Suppressor macrophage treated with lipopolysaccharide for 1 hour (primary cell): ENCODE measurements at regions not wholly inside any gene's neighbourhood (a gene's known extent, or its start where the extent isn't known, plus 50 kb on each side); places are given as distances from the start of the nearest gene placed in this dataset.
"Not testable (repeated sequence)": the region's sequence is repeated elsewhere in the genome, so short reads cannot be mapped to it uniquely, and the experiment has no call there.

Source experiments
- DNase-seq, 3 donors: peaks; one replicate each; pipeline ENCODE4 v3.0.0-alpha.2; 2020 to 2022

GRCh38 chr6:77173472-77174074, 289.7 kb downstream of the HTR1B start:
- no peak for DNase-seq

- no peak for DNase-seq
These were observed 290.7 kb downstream of the HTR1B start for GRCh38 chr6:77172578-77172977.

- DNase-seq = no peak
These were observed 303.6 kb downstream of the HTR1B start for GRCh38 chr6:77159730-77160129.

- no peak for DNase-seq
These were observed 312.1 kb downstream of the HTR1B start for GRCh38 chr6:77151241-77151640.

- DNase-seq = no peak
These were observed 312.6 kb downstream of the HTR1B start for GRCh38 chr6:77150736-77151135.

- DNase-seq = no peak
These were observed 318.0 kb downstream of the HTR1B start for GRCh38 chr6:77145244-77145643.

- DNase-seq = no peak
These were observed 319.4 kb downstream of the HTR1B start for GRCh38 chr6:77143659-77144447.

GRCh38 chr6:77136086-77136485, 327.2 kb downstream of the HTR1B start:
- DNase-seq = no peak

- no peak for DNase-seq
These were observed 330.3 kb downstream of the HTR1B start for GRCh38 chr6:77133031-77133430.

- DNase-seq = no peak
These were observed 331.9 kb downstream of the HTR1B start for GRCh38 chr6:77131426-77131825.

- no peak for DNase-seq
These were observed 338.7 kb downstream of the HTR1B start for GRCh38 chr6:77124604-77125003.

GRCh38 chr6:77123527-77123926, 339.8 kb downstream of the HTR1B start:
- no peak for DNase-seq

- DNase-seq = no peak
These were observed 356.3 kb downstream of the HTR1B start for GRCh38 chr6:77106992-77107391.

GRCh38 chr6:77105091-77105490, 358.2 kb downstream of the HTR1B start:
- no peak for DNase-seq

GRCh38 chr6:77097940-77098339, 365.4 kb downstream of the HTR1B start:
- DNase-seq = no peak

- no peak for DNase-seq
These were observed 367.2 kb downstream of the HTR1B start for GRCh38 chr6:77095936-77096627.

GRCh38 chr6:77094821-77095220, 368.5 kb downstream of the HTR1B start:
- DNase-seq = no peak

- no peak for DNase-seq
These were observed 370.3 kb downstream of the HTR1B start for GRCh38 chr6:77092971-77093370.

GRCh38 chr6:77089776-77090175, 373.5 kb downstream of the HTR1B start:
- no peak for DNase-seq

- not testable (repeated sequence) for DNase-seq
These were observed 375.4 kb downstream of the HTR1B start for GRCh38 chr6:77087794-77088318.

GRCh38 chr6:77074037-77074713, 389.1 kb downstream of the HTR1B start:
- DNase-seq = no peak

- DNase-seq = no peak
These were observed 389.9 kb downstream of the HTR1B start for GRCh38 chr6:77073410-77073760.

GRCh38 chr6:77072694-77073409, 390.4 kb downstream of the HTR1B start:
- DNase-seq = no peak
